ENCODE measurements at regions not wholly inside any gene's neighbourhood (a gene's known extent, or its start where the extent isn't known, plus 50 kb on each side); places are given as distances from the start of the nearest gene placed in this dataset.

GRCh38 chr22:47804281-47804680 lies 1041.8 kb downstream of the TBC1D22A start:
- H3K4me3 ChIP-seq (ENCODE audit: low read length) = no peak overlapping the region
- no peak for DNase-seq (ENCODE audit: low read depth, low spot score)

GRCh38 chr22:47802421-47802820 lies 1040.0 kb downstream of the TBC1D22A start:
- no peak for DNase-seq (ENCODE audit: low read depth, low spot score)

GRCh38 chr22:47801541-47802245 lies 1039.2 kb downstream of the TBC1D22A start:
- no peak for DNase-seq (ENCODE audit: low read depth, low spot score)
- no peak overlapping the region for H3K4me3 ChIP-seq (ENCODE audit: low read length)

More at GRCh38 chr22:47802421-47802820, 1040.0 kb downstream of the TBC1D22A start:
- H3K4me3 ChIP-seq (ENCODE audit: low read length) = no peak overlapping the region

GRCh38 chr22:47798229-47798628 lies 1035.8 kb downstream of the TBC1D22A start:
- no peak overlapping the region for H3K4me3 ChIP-seq (ENCODE audit: low read length)
- no peak for DNase-seq (ENCODE audit: low read depth, low spot score)

- DNase-seq (ENCODE audit: low read depth, low spot score) = no peak
- no peak overlapping the region for H3K4me3 ChIP-seq (ENCODE audit: low read length)
Observed at GRCh38 chr22:47797342-47797945, 1035.0 kb downstream of the TBC1D22A start.

GRCh38 chr22:47796128-47796908 lies 1033.9 kb downstream of the TBC1D22A start:
- no peak overlapping the region for H3K4me3 ChIP-seq (ENCODE audit: low read length)
- no peak for DNase-seq (ENCODE audit: low read depth, low spot score)

GRCh38 chr22:47795477-47796127 lies 1033.2 kb downstream of the TBC1D22A start:
- H3K4me3 ChIP-seq (ENCODE audit: low read length) = no peak overlapping the region
- no peak for DNase-seq (ENCODE audit: low read depth, low spot score)

- no peak overlapping the region for H3K4me3 ChIP-seq (ENCODE audit: low read length)
- DNase-seq (ENCODE audit: low read depth, low spot score) = no peak
Observed at GRCh38 chr22:47794851-47795250, 1032.4 kb downstream of the TBC1D22A start.

GRCh38 chr22:47793304-47794101 lies 1031.1 kb downstream of the TBC1D22A start:
- no peak overlapping the region for H3K4me3 ChIP-seq (ENCODE audit: low read length)
- DNase-seq (ENCODE audit: low read depth, low spot score) = no peak

GRCh38 chr22:47789171-47789570 lies 1026.7 kb downstream of the TBC1D22A start:
- DNase-seq (ENCODE audit: low read depth, low spot score) = no peak
- H3K4me3 ChIP-seq (ENCODE audit: low read length) = no peak overlapping the region

- H3K4me3 ChIP-seq (ENCODE audit: low read length) = no peak overlapping the region
- no peak for DNase-seq (ENCODE audit: low read depth, low spot score)
Observed at GRCh38 chr22:47788461-47788860, 1026.0 kb downstream of the TBC1D22A start.

- DNase-seq (ENCODE audit: low read depth, low spot score) = no peak
- no peak overlapping the region for H3K4me3 ChIP-seq (ENCODE audit: low read length)
Observed at GRCh38 chr22:47787501-47788227, 1025.2 kb downstream of the TBC1D22A start.

- H3K4me3 ChIP-seq (ENCODE audit: low read length) = no peak overlapping the region
- no peak for DNase-seq (ENCODE audit: low read depth, low spot score)
Observed at GRCh38 chr22:47786650-47787290, 1024.3 kb downstream of the TBC1D22A start.

- no peak for DNase-seq (ENCODE audit: low read depth, low spot score)
- no peak overlapping the region for H3K4me3 ChIP-seq (ENCODE audit: low read length)
Observed at GRCh38 chr22:47784991-47785390, 1022.5 kb downstream of the TBC1D22A start.

- no peak overlapping the region for H3K4me3 ChIP-seq (ENCODE audit: low read length)
- no peak for DNase-seq (ENCODE audit: low read depth, low spot score)
Observed at GRCh38 chr22:47784367-47784983, 1022.0 kb downstream of the TBC1D22A start.

GRCh38 chr22:47783433-47784366 lies 1021.2 kb downstream of the TBC1D22A start:
- no peak overlapping the region for H3K4me3 ChIP-seq (ENCODE audit: low read length)
- no peak for DNase-seq (ENCODE audit: low read depth, low spot score)

All from Jurkat, Clone E6-1 (cell line).